Uterus (tissue), 3 donors: ENCODE measurements at regions not wholly inside any gene's neighbourhood (a gene's known extent, or its start where the extent isn't known, plus 50 kb on each side); places are given as distances from the start of the nearest gene placed in this dataset.

Source experiments
- DNase-seq, 2 donors: peaks; one replicate each; pipeline ENCODE4 v3.0.0-alpha.2; 2019 to 2020
- H3K27ac ChIP-seq, 2 donors: fragments of 200-600 bp; sonication (generic); 1 replicate in 1 of 2; 2 replicates in 1 of 2; pipeline ENCODE4 v1.5.1; 2016 to 2018
- H3K27me3 ChIP-seq, 2 donors: fragments of 200-600 bp; sonication (generic); one replicate each; pipeline ENCODE4 v1.5.1; 2018 to 2019; ENCODE audit warnings: control low read depth in 1 of 2
- H3K36me3 ChIP-seq, 2 donors: fragments of 200-600 bp; sonication (generic); one replicate each; pipeline ENCODE4 v1.5.1; 2019; ENCODE audit warnings: control low read depth in 1 of 2
- H3K4me1 ChIP-seq, 2 donors: fragments of 200-600 bp; sonication (generic); one replicate each; pipeline ENCODE4 v1.5.1; 2018 to 2019; ENCODE audit warnings: control low read depth in 1 of 2
- H3K4me3 ChIP-seq, 2 donors: fragments of 200-600 bp; sonication (generic); 1 replicate in 1 of 2; 2 replicates in 1 of 2; pipeline ENCODE4 v1.5.1; 2018 to 2019; ENCODE audit warnings: mild to moderate bottlenecking in 1 of 2
- H3K9me3 ChIP-seq, 2 donors: fragments of 200-600 bp; sonication (generic); one replicate each; pipeline ENCODE4 v1.5.1; 2019; ENCODE audit warnings: control low read depth in 1 of 2
- POLR2A ChIP-seq, 2 donors: fragments of 450-650 bp; IDR thresholded peaks; one replicate each; pipeline ENCODE4 v1.6.1; 2016; ENCODE audit warnings: antibody characterized with exemption in 2 of 2, mild to moderate bottlenecking in 1 of 2, moderate library complexity in 1 of 2
- intact Hi-C: fragments of 100-400 bp; cut with DNase I; formaldehyde crosslinking; loops from one replicate; pipeline ENCODE4 v1.15.1; 2023; ENCODE audit warnings: low total_unique reads
- TF ChIP-seq, protein P1 (sequence below), 4 experiments: fragments of 200-600 bp in 2 of 4; fragments of 450-650 bp in 2 of 4; sonication (generic) in 2 of 4; IDR thresholded peaks; one replicate each; pipeline ENCODE4 v1.5.1; 2016 to 2019; ENCODE audit warnings: antibody characterized with exemption in 4 of 4, mild to moderate bottlenecking in 2 of 4, moderate library complexity in 1 of 4
- donor health status: DM: yes; HTN: yes; CAD: no.

DNA sequence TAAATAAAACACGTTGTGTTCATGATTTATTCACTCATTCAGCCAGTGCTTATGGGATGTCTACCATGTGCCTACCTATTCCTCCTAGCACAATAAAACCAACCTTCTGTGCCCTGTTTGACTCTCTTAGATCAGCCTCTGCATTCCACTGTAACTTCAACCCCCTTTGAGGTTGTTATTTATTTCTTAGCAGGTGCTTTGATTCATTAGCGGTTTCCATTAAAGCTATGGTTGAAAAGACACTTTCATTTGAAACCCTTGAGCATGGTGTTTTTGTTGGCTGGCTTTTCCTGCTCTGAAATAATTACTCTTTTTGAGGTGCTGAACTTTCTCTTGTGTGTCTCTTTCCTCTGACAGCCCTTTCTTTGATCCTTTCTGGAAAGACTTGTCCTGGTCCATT lies 570.6 kb upstream of the LARGE1 start:
- H3K4me3 ChIP-seq = no peak overlapping the region
- no peaks in the 10 kb centered on the region for H3K9me3 ChIP-seq
- intact Hi-C loops = no loop called here
- H3K4me1 ChIP-seq = no peaks in the 10 kb centered on the region
- no peaks in the 10 kb centered on the region for H3K27me3 ChIP-seq
- no peak overlapping the region for H3K27ac ChIP-seq
- H3K36me3 ChIP-seq = no peaks in the 10 kb centered on the region
- no peak for TF ChIP-seq POLR2A (IDR thresholded peaks at IDR 0.05)
- TF ChIP-seq, protein P1, sequence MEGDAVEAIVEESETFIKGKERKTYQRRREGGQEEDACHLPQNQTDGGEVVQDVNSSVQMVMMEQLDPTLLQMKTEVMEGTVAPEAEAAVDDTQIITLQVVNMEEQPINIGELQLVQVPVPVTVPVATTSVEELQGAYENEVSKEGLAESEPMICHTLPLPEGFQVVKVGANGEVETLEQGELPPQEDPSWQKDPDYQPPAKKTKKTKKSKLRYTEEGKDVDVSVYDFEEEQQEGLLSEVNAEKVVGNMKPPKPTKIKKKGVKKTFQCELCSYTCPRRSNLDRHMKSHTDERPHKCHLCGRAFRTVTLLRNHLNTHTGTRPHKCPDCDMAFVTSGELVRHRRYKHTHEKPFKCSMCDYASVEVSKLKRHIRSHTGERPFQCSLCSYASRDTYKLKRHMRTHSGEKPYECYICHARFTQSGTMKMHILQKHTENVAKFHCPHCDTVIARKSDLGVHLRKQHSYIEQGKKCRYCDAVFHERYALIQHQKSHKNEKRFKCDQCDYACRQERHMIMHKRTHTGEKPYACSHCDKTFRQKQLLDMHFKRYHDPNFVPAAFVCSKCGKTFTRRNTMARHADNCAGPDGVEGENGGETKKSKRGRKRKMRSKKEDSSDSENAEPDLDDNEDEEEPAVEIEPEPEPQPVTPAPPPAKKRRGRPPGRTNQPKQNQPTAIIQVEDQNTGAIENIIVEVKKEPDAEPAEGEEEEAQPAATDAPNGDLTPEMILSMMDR (IDR thresholded peaks at IDR 0.05) = no peak
- DNase-seq = no peak

DNA sequence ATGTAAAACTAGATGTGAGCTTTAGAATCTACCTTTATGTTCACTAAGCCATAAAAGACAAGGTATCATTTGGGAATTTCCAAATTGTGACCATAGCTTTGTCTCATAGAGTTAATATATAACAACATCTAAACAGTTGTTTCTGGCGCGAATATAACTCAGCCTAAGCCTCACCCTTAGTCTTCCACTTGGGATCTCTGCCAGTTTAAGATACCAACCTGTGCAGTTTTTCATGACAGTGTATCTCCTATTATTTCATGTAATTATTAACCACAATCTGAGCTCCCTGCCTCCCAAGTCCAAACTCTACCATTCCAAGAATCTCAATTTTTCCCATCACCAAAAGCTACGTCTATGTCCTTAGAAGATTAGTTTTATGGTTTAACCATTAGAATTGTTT lies 572.5 kb upstream of the ISX start:
- Histone ChIP-seq H3K4me3 (no peak overlapping the region), H3K9me3 (no peaks in the 10 kb centered on the region), H3K27me3 (no peaks in the 10 kb centered on the region), H3K36me3 (no peaks in the 10 kb centered on the region), H3K4me1 (no peaks in the 10 kb centered on the region), H3K27ac (no peak overlapping the region)
- TF ChIP-seq, protein P1 (IDR thresholded peaks at IDR 0.05) = no peak
- TF ChIP-seq POLR2A (IDR thresholded peaks at IDR 0.05) = no peak
- DNase-seq = no peak
- intact Hi-C loops = no loop called here

DNA sequence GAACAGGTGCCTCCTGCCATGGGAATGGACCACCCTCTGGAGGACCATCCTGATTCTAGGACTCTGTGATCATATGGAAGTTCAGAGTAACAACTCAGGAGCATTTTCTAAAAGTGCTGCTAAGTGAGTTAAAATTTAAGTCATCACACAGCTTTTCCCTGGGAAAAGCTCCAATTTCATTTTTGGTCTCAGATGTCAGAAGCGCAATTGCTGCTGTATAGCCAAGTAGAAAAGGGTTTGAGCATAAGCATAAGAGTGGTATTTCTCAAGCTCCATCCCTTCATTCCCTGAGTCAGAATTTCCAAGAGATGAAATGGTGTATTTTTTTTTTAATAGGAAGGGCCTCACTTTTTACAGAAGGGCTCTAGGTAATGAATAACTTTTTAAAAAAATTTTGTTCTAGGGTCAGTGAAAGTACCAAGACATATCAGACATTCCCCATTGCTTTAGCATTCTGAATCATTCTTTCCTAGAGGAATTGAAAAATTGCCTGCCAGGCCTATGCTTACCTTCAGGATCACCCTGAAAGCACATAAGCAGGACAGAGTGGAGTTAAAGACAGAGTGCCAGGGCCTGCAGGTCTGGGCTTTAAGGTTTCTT lies 564.5 kb upstream of the ISX start:
- H3K4me3 ChIP-seq = no peak overlapping the region
- TF ChIP-seq, protein P1 (IDR thresholded peaks at IDR 0.05) = no peak
- no peak for TF ChIP-seq POLR2A (IDR thresholded peaks at IDR 0.05)
- H3K9me3 ChIP-seq = peaks cover 0 to 3% of the 10 kb centered on the region in 2 donors
- H3K36me3 ChIP-seq = no peaks in the 10 kb centered on the region
- no peak for DNase-seq
- H3K27me3 ChIP-seq = no peaks in the 10 kb centered on the region
- no peak overlapping the region for H3K27ac ChIP-seq
- intact Hi-C loops = no loop called here
- no peaks in the 10 kb centered on the region for H3K4me1 ChIP-seq

DNA sequence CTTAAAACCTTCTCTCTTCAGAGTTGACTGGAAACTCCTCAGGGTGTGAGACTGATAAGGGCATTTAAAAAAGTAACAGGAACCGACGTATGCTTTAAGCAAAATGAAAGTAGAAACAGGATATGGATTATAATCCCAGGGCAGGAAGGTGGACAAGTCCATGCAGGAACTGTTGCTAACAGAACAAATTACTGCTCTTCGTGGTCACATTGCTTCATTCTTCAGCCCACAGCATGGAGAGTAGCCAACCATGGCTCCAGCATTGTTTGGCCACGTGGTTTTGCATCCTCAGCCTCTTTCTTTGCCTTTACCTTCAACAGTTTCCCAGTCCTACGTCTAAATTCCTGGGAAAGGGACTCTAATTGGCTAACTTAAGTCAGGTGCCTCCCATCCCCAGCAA lies 563.1 kb upstream of the ISX start:
- H3K4me3 ChIP-seq = no peak overlapping the region
- DNase-seq = no peak

DNA sequence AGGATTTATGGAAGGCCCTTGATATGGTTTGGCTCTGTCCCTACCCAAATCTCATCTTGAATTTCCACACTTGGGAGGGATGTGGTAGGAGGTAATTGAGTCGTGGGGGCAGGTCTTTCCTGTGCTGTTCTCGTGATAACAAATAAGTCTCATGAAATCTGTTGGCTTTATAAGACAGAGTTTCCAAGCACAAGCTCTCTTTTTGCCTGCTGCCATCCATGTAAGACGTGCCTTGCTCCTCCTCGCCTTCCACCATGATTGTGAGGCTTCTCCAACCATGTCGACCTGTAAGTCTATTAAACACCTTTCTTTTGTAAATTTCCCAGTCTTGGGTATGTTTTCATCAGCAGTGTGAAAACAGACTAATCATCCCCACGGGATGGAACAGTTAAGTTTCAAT lies 557.2 kb upstream of the ISX start:
- H3K27me3 ChIP-seq = no peaks in the 10 kb centered on the region
- intact Hi-C loops = no loop called here
- no peak for DNase-seq
- H3K27ac ChIP-seq = no peak overlapping the region
- no peak overlapping the region for H3K4me3 ChIP-seq
- H3K4me1 ChIP-seq = no peaks in the 10 kb centered on the region
- TF ChIP-seq, protein P1 (IDR thresholded peaks at IDR 0.05) = no peak
- no peaks in the 10 kb centered on the region for H3K36me3 ChIP-seq
- no peaks in the 10 kb centered on the region for H3K9me3 ChIP-seq

More for the DNA sequence above, 563.1 kb upstream of the ISX start:
- Histone ChIP-seq H3K9me3 (peaks cover 0 to 3% of the 10 kb centered on the region in 2 donors), H3K4me1 (no peaks in the 10 kb centered on the region), H3K27ac (no peak overlapping the region), H3K36me3 (no peaks in the 10 kb centered on the region), H3K27me3 (no peaks in the 10 kb centered on the region)
- intact Hi-C loops = no loop called here
- TF ChIP-seq POLR2A (IDR thresholded peaks at IDR 0.05) = no peak
- TF ChIP-seq, protein P1 (IDR thresholded peaks at IDR 0.05) = no peak
